OCI-LY7 (cell line): ENCODE measurements at regions not wholly inside any gene's neighbourhood (a gene's known extent, or its start where the extent isn't known, plus 50 kb on each side); places are given as distances from the start of the nearest gene placed in this dataset.

ENCODE experiments used
- BruUV-seq: library from RNA; stranded (reverse); fragments of 400-500 nt; replicated peaks from 2 replicates; lab custom pipeline; 2021; lab: Mats Ljungman, UMichigan
- CTCF ChIA-PET: fragments of 300-600 bp; sonication (Branson Sonifier 250); formaldehyde crosslinking; loops from one replicate; lab custom pipeline; 2022; ENCODE audit warnings: antibody characterized with exemption; ENCODE audit not compliant: unreplicated experiment; lab: Charles Lee
- POLR2A ChIA-PET: fragments of 300-600 bp; sonication (Branson Sonifier 250); formaldehyde crosslinking; loops from one replicate; lab custom pipeline; 2022; ENCODE audit warnings: antibody characterized with exemption; lab: Charles Lee
- DNase-seq: peaks from one replicate; pipeline ENCODE4 v3.0.0-alpha.2; 2015; ENCODE audit warnings: low spot score
- H2AFZ ChIP-seq: fragments of 200-600 bp; sonication (generic), shearing (Covaris generic); 2 replicates; pipeline ENCODE4 v1.6.1; 2014; ENCODE audit warnings: mild to moderate bottlenecking, antibody characterized with exemption, low read length, moderate library complexity
- H3K27ac ChIP-seq: fragments of 200-600 bp; sonication (generic); 2 replicates; pipeline ENCODE4 v1.5.1; 2014; ENCODE audit warnings: mixed run types, low read depth, mild to moderate bottlenecking, moderate library complexity, low read length, inconsistent platforms; ENCODE audit not compliant: poor library complexity, severe bottlenecking
- H3K36me3 ChIP-seq: fragments of 200-600 bp; sonication (generic); 2 replicates; pipeline ENCODE4 v1.6.1; 2014; ENCODE audit warnings: mild to moderate bottlenecking, antibody characterized with exemption, low read length, moderate library complexity, mixed read lengths; ENCODE audit not compliant: insufficient read depth
- H3K4me1 ChIP-seq: fragments of 200-600 bp; sonication (generic); 2 replicates; pipeline ENCODE4 v1.5.1; 2014; ENCODE audit warnings: mild to moderate bottlenecking, low read length; ENCODE audit not compliant: insufficient read depth, poor library complexity, severe bottlenecking
- H3K4me2 ChIP-seq: fragments of 200-600 bp; sonication (generic); 2 replicates; pipeline ENCODE4 v1.6.1; 2014; ENCODE audit warnings: mild to moderate bottlenecking, low read length
- H3K4me3 ChIP-seq: fragments of 200-600 bp; sonication (generic); 2 replicates; pipeline ENCODE4 v1.5.1; 2014; ENCODE audit warnings: mild to moderate bottlenecking, low read depth, low read length; ENCODE audit not compliant: poor library complexity, severe bottlenecking
- H3K79me2 ChIP-seq: fragments of 200-600 bp; sonication (generic); 2 replicates; pipeline ENCODE4 v1.6.1; 2016; ENCODE audit warnings: low read depth, mild to moderate bottlenecking, low read length, moderate library complexity, mixed read lengths; ENCODE audit not compliant: insufficient read depth
- H3K9me2 ChIP-seq: fragments of 200-600 bp; sonication (generic); 2 replicates; pipeline ENCODE4 v1.6.1; 2016; ENCODE audit warnings: mild to moderate bottlenecking, low read length, mixed read lengths; ENCODE audit not compliant: insufficient read depth
- H3K9me3 ChIP-seq: fragments of 200-600 bp; sonication (generic); 2 replicates; pipeline ENCODE4 v1.6.1; 2014; ENCODE audit warnings: mild to moderate bottlenecking, mixed run types, low read length, mixed read lengths
- H4K20me1 ChIP-seq: fragments of 200-600 bp; sonication (generic); 2 replicates; pipeline ENCODE4 v1.6.1; 2014; ENCODE audit warnings: mild to moderate bottlenecking, antibody characterized with exemption, low read length, moderate library complexity, mixed read lengths; ENCODE audit not compliant: insufficient read depth
- EZH2phosphoT487 ChIP-seq: fragments of 200-600 bp; sonication (generic); IDR thresholded peaks from 2 replicates; pipeline ENCODE4 v1.6.1; 2018; ENCODE audit warnings: low read depth, borderline replicate concordance, mild to moderate bottlenecking, mixed run types, antibody characterized with exemption, low read length, moderate library complexity, mixed read lengths
- intact Hi-C: fragments of 100-400 bp; cut with micrococcal nuclease; formaldehyde crosslinking; loops from one replicate; pipeline ENCODE4 v1.10.0; 2022; ENCODE audit not compliant: unreplicated experiment
- TF ChIP-seq, protein P1 (sequence below): fragments of 200-600 bp; sonication (generic); conservative IDR thresholded peaks from 2 replicates; pipeline ENCODE4 v1.5.1; 2014; ENCODE audit warnings: mild to moderate bottlenecking, antibody characterized with exemption, low read length, moderate library complexity, mixed read lengths

GRCh38 chr7:131159961-131160361 is 167.7 kb upstream of the MKLN1 start:
- Histone ChIP-seq H3K36me3 (no peaks in the 10 kb centered on the region), H3K4me1 (no peaks in the 10 kb centered on the region), H3K79me2 (no peaks in the 10 kb centered on the region), H3K4me3 (no peak overlapping the region), H3K9me3 (no peaks in the 10 kb centered on the region), H3K4me2 (no peak overlapping the region), H3K27ac (no peak overlapping the region), H2AFZ (no peak overlapping the region), H4K20me1 (no peaks in the 10 kb centered on the region), H3K9me2 (no peaks in the 10 kb centered on the region)
- no TSS peak for BruUV-seq
- CTCF ChIA-PET, result no interaction called here
- intact Hi-C loops, result no loop called here
- POLR2A ChIA-PET, result interaction anchor here (0.6 to 1.6 kb wide), 2 partner anchors 9 to 28 kb away, joined by 5 to 6 read pairs; no protein-coding TSS in a partner anchor
- TF ChIP-seq, protein P1, sequence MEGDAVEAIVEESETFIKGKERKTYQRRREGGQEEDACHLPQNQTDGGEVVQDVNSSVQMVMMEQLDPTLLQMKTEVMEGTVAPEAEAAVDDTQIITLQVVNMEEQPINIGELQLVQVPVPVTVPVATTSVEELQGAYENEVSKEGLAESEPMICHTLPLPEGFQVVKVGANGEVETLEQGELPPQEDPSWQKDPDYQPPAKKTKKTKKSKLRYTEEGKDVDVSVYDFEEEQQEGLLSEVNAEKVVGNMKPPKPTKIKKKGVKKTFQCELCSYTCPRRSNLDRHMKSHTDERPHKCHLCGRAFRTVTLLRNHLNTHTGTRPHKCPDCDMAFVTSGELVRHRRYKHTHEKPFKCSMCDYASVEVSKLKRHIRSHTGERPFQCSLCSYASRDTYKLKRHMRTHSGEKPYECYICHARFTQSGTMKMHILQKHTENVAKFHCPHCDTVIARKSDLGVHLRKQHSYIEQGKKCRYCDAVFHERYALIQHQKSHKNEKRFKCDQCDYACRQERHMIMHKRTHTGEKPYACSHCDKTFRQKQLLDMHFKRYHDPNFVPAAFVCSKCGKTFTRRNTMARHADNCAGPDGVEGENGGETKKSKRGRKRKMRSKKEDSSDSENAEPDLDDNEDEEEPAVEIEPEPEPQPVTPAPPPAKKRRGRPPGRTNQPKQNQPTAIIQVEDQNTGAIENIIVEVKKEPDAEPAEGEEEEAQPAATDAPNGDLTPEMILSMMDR, result no peak
- no peak for TF ChIP-seq EZH2phosphoT487
- DNase-seq, result no peak

DNA sequence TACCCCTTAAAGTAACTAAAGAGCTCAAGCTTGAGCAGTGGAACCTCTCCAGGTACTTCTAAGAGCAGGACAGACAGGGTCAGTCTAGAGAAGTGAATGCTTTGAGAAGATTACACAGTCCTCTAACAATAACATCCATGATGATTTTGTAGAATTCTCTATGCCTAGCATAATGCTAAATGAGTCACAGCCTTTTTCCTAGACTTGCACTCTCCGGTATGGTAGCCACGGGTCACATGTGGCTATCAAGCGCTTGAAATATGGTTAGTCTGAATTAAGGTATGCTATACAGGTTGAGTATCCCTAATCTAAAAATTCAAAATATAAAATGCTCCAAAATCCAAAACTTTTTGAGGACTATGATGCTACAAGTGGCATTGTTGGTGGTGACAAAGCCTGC is 166.6 kb upstream of the MKLN1 start:
- H2AFZ ChIP-seq, result no peak overlapping the region
- intact Hi-C loops, result no loop called here
- no TSS peak for BruUV-seq
- no peaks in the 10 kb centered on the region for H3K4me1 ChIP-seq
- H3K36me3 ChIP-seq, result no peaks in the 10 kb centered on the region
- no peaks in the 10 kb centered on the region for H3K9me2 ChIP-seq
- no peak overlapping the region for H3K4me2 ChIP-seq
- TF ChIP-seq EZH2phosphoT487, result no peak
- TF ChIP-seq, protein P1, result no peak
- ChIA-PET CTCF (no interaction called here), POLR2A (interaction anchor here (0.6 to 1.6 kb wide), 3 partner anchors 8 to 59 kb away, joined by 3 to 6 read pairs (median 6); no protein-coding TSS in a partner anchor)
- H3K27ac ChIP-seq, result no peak overlapping the region
- H3K4me3 ChIP-seq, result no peak overlapping the region
- no peaks in the 10 kb centered on the region for H4K20me1 ChIP-seq
- H3K79me2 ChIP-seq, result no peaks in the 10 kb centered on the region
- DNase-seq, result no peak
- H3K9me3 ChIP-seq, result no peaks in the 10 kb centered on the region

GRCh38 chr7:131164025-131164925 is 163.4 kb upstream of the MKLN1 start:
- POLR2A ChIA-PET, result interaction anchor here (0.6 to 2.2 kb wide), 6 partner anchors 9 to 542 kb away, joined by 3 to 12 read pairs (median 4); no protein-coding TSS in a partner anchor
- no peak for DNase-seq
- Histone ChIP-seq H3K9me2 (no peaks in the 10 kb centered on the region), H4K20me1 (no peaks in the 10 kb centered on the region), H3K4me1 (no peaks in the 10 kb centered on the region), H2AFZ (no peak overlapping the region), H3K79me2 (no peaks in the 10 kb centered on the region), H3K4me2 (no peak overlapping the region), H3K9me3 (no peaks in the 10 kb centered on the region), H3K27ac (no peak overlapping the region), H3K4me3 (no peak overlapping the region), H3K36me3 (no peaks in the 10 kb centered on the region)
- CTCF ChIA-PET, result interaction anchor here (0.9 to 1.2 kb wide), 2 partner anchors 14 to 40 kb away, joined by 3 read pairs; no protein-coding TSS in a partner anchor
- BruUV-seq, result no TSS peak
- intact Hi-C loops, result no loop called here
- TF ChIP-seq, protein P1, result no peak
- no peak for TF ChIP-seq EZH2phosphoT487
